H9 (cell line): ENCODE measurements at regions not wholly inside any gene's neighbourhood (a gene's known extent, or its start where the extent isn't known, plus 50 kb on each side); places are given as distances from the start of the nearest gene placed in this dataset.

ENCODE experiments used
- DNase-seq: peaks from one replicate; pipeline ENCODE4 v3.0.0-alpha.2; 2017
- H2AFZ ChIP-seq: one replicate; pipeline ENCODE4 v1.6.1; 2013; ENCODE audit warnings: mild to moderate bottlenecking, low read length, control low read depth, moderate library complexity
- H2AK5ac ChIP-seq: 2 replicates; pipeline ENCODE4 v1.6.1; 2013; ENCODE audit warnings: low read length, control low read depth, mixed read lengths; ENCODE audit not compliant: insufficient read length
- H2BK120ac ChIP-seq: one replicate; pipeline ENCODE4 v1.6.1; 2013; ENCODE audit warnings: low read depth, mild to moderate bottlenecking, low read length, control low read depth, inconsistent platforms; ENCODE audit not compliant: poor library complexity, severe bottlenecking
- H2BK12ac ChIP-seq: 2 replicates; pipeline ENCODE4 v1.6.1; 2013; ENCODE audit warnings: low read length, control low read depth, mixed read lengths, low read depth; ENCODE audit not compliant: insufficient read length
- H2BK15ac ChIP-seq: 2 replicates; pipeline ENCODE4 v1.6.1; 2013; ENCODE audit warnings: low read depth, low read length, control low read depth
- H2BK20ac ChIP-seq: one replicate; pipeline ENCODE4 v1.6.1; 2013; ENCODE audit warnings: low read depth, mild to moderate bottlenecking, low read length, control low read depth, inconsistent platforms; ENCODE audit not compliant: poor library complexity, severe bottlenecking
- H2BK5ac ChIP-seq: 2 replicates; pipeline ENCODE4 v1.6.1; 2013; ENCODE audit warnings: low read length, control low read depth, mixed read lengths; ENCODE audit not compliant: insufficient read length
- H3K14ac ChIP-seq: 2 replicates; pipeline ENCODE4 v1.6.1; 2013; ENCODE audit warnings: low read length, control low read depth; ENCODE audit not compliant: insufficient read depth
- H3K18ac ChIP-seq: 2 replicates; pipeline ENCODE4 v1.6.1; 2013; ENCODE audit warnings: low read depth, mild to moderate bottlenecking, mixed read lengths, low read length, control low read depth; ENCODE audit not compliant: insufficient read length
- H3K23ac ChIP-seq: 2 replicates; pipeline ENCODE4 v1.6.1; 2013; ENCODE audit warnings: low read length, control low read depth, mixed read lengths, low read depth; ENCODE audit not compliant: insufficient read length
- H3K23me2 ChIP-seq: 2 replicates; pipeline ENCODE4 v1.6.1; 2013; ENCODE audit warnings: low read depth, mild to moderate bottlenecking, mixed read lengths, low read length, control low read depth; ENCODE audit not compliant: insufficient read length, poor library complexity, severe bottlenecking
- H3K27ac ChIP-seq: 2 replicates; pipeline ENCODE4 v1.5.1; 2013; ENCODE audit warnings: low read length, control low read depth, mixed read lengths, low read depth; ENCODE audit not compliant: insufficient read length
- H3K27me3 ChIP-seq: 2 replicates; pipeline ENCODE4 v1.6.1; 2013; ENCODE audit warnings: low read length, control low read depth, inconsistent platforms; ENCODE audit not compliant: insufficient read depth
- H3K4ac ChIP-seq: 2 replicates; pipeline ENCODE4 v1.6.1; 2013; ENCODE audit warnings: low read depth, mild to moderate bottlenecking, control low read depth, inconsistent platforms, low read length, moderate library complexity
- H3K4me1 ChIP-seq: 2 replicates; pipeline ENCODE4 v1.6.1; 2013; ENCODE audit warnings: low read length, control low read depth, inconsistent platforms; ENCODE audit not compliant: insufficient read depth
- H3K4me2 ChIP-seq: 2 replicates; pipeline ENCODE4 v1.6.1; 2013; ENCODE audit warnings: low read length, control low read depth, mixed read lengths; ENCODE audit not compliant: insufficient read length, insufficient read depth
- H3K56ac ChIP-seq: 2 replicates; pipeline ENCODE4 v1.6.1; 2013; ENCODE audit warnings: low read depth, mild to moderate bottlenecking, mixed read lengths, low read length, control low read depth; ENCODE audit not compliant: insufficient read length
- H3K79me1 ChIP-seq: 2 replicates; pipeline ENCODE4 v1.6.1; 2013; ENCODE audit warnings: low read depth, mild to moderate bottlenecking, moderate library complexity, low read length, control low read depth, inconsistent platforms; ENCODE audit not compliant: insufficient read depth, poor library complexity, severe bottlenecking
- H3K79me2 ChIP-seq: 2 replicates; pipeline ENCODE4 v1.6.1; 2013; ENCODE audit warnings: low read length, control low read depth, inconsistent platforms; ENCODE audit not compliant: insufficient read depth
- H3K9ac ChIP-seq: 2 replicates; pipeline ENCODE4 v1.6.1; 2013; ENCODE audit warnings: low read length, control low read depth, mixed read lengths; ENCODE audit not compliant: insufficient read length; ENCODE audit errors: extremely low read depth
- H3K9me3 ChIP-seq: one replicate; pipeline ENCODE4 v1.6.1; 2013; ENCODE audit warnings: low read depth, low read length, inconsistent platforms; ENCODE audit not compliant: control insufficient read depth
- H3T11ph ChIP-seq: one replicate; pipeline ENCODE4 v1.6.1; 2013; ENCODE audit warnings: mild to moderate bottlenecking, low read length, control low read depth, inconsistent platforms
- H4K20me1 ChIP-seq: one replicate; pipeline ENCODE4 v1.6.1; 2013; ENCODE audit not compliant: control insufficient read depth, insufficient read length, insufficient read depth
- H4K5ac ChIP-seq: 2 replicates; pipeline ENCODE4 v1.6.1; 2013; ENCODE audit warnings: low read depth, mild to moderate bottlenecking, mixed read lengths, low read length, control low read depth; ENCODE audit not compliant: insufficient read length
- H4K8ac ChIP-seq: replicated peaks from 2 replicates; pipeline ENCODE4 v1.6.1; 2013; ENCODE audit warnings: low read length, control low read depth, mixed read lengths, low read depth; ENCODE audit not compliant: insufficient read length
- H4K91ac ChIP-seq: 2 replicates; pipeline ENCODE4 v1.6.1; 2013; ENCODE audit warnings: low read depth, mild to moderate bottlenecking, moderate library complexity, mixed read lengths, low read length, control low read depth; ENCODE audit not compliant: insufficient read length
- H3K27ac Mint-ChIP-seq, 3 experiments: 2 replicates in 2 of 3; 3 replicates in 1 of 3; pipeline ENCODE4 v1.8.0; 2020 to 2021; ENCODE audit warnings: mixed read lengths in 3 of 3, mild to moderate bottlenecking in 1 of 3, moderate library complexity in 1 of 3
- H3K27me3 Mint-ChIP-seq: 2 replicates; pipeline ENCODE4 v1.8.0; 2021; ENCODE audit warnings: low read depth, mild to moderate bottlenecking, moderate library complexity, mixed read lengths
- H3K36me3 Mint-ChIP-seq, 3 experiments: 2 replicates in 2 of 3; 3 replicates in 1 of 3; pipeline ENCODE4 v1.8.0; 2020 to 2021; ENCODE audit warnings: low read depth in 3 of 3, mixed read lengths in 3 of 3; ENCODE audit not compliant: insufficient read depth in 1 of 3
- H3K4me1 Mint-ChIP-seq, 2 experiments: 2 replicates each; pipeline ENCODE4 v1.8.0; 2020; ENCODE audit warnings: mixed read lengths in 2 of 2
- H3K4me3 Mint-ChIP-seq, 2 experiments: 2 replicates in 1 of 2; 3 replicates in 1 of 2; pipeline ENCODE4 v1.8.0; 2020 to 2021; ENCODE audit warnings: mild to moderate bottlenecking in 2 of 2, mixed read lengths in 2 of 2, moderate library complexity in 1 of 2
- H3K9me3 Mint-ChIP-seq, 2 experiments: 2 replicates in 1 of 2; 3 replicates in 1 of 2; pipeline ENCODE4 v1.8.0; 2020; ENCODE audit warnings: mild to moderate bottlenecking in 2 of 2, mixed read lengths in 2 of 2, moderate library complexity in 1 of 2
- CTCF ChIP-seq: fragments of 200-600 bp; sonication (generic); conservative IDR thresholded peaks from 3 replicates; pipeline ENCODE4 v1.8.0; 2021; ENCODE audit warnings: antibody characterized with exemption, mild to moderate bottlenecking
- WGBS: extraction: QIAGEN DNeasy Blood & Tissue Kit; methylation state at CpG from one replicate; pipeline ENCODE4 v1.1.7; 2013; ENCODE audit warnings: missing lambda C conversion rate, low lambda C conversion rate, mixed read lengths; ENCODE audit not compliant: insufficient read length; ENCODE audit errors: extremely low coverage; 5-methylcytosine and 5-hydroxymethylcytosine counted together

GRCh38 chrX:58025979-58026378 is 115.7 kb upstream of the ZXDA start:
- Histone ChIP-seq H3K23ac (no peak overlapping the region), H2BK12ac (no peak overlapping the region), H2BK5ac (no peak overlapping the region), H2BK120ac (no peak overlapping the region), H3K9ac (no peak overlapping the region), H3K4me1 (no peaks in the 10 kb centered on the region), H2AFZ (no peak overlapping the region), H3K23me2 (no peaks in the 10 kb centered on the region), H4K91ac (no peak overlapping the region), H3K14ac (no peak overlapping the region), H4K5ac (no peak overlapping the region), H3K27me3 (no peaks in the 10 kb centered on the region), H4K8ac (no peak overlapping the region), H3K79me2 (no peaks in the 10 kb centered on the region), H3K4ac (no peak overlapping the region), H3T11ph (no peak overlapping the region), H3K9me3 (peaks cover 26% of the 10 kb centered on the region), H3K56ac (no peak overlapping the region), H4K20me1 (no peaks in the 10 kb centered on the region), H3K79me1 (no peaks in the 10 kb centered on the region), H3K4me2 (no peak overlapping the region), H2BK20ac (no peak overlapping the region), H2BK15ac (no peak overlapping the region), H3K18ac (no peak overlapping the region), H2AK5ac (no peak overlapping the region), H3K27ac (no peak overlapping the region)
- H3K27ac Mint-ChIP-seq: no peak overlapping the region
- peaks cover 0 to 29% (median 3%) of the 10 kb centered on the region in 3 experiments; a peak in 5 of 7 replicates for H3K36me3 Mint-ChIP-seq
- H3K27me3 Mint-ChIP-seq: peaks cover 2% of the 10 kb centered on the region
- no peak overlapping the region for H3K4me3 Mint-ChIP-seq
- no peak for DNase-seq
- H3K9me3 Mint-ChIP-seq: peaks cover 89 to 91% of the 10 kb centered on the region in 2 experiments
- no peaks in the 10 kb centered on the region for H3K4me1 Mint-ChIP-seq
- peak; percentile 56; the same call in 2 of the 3 replicates for TF ChIP-seq CTCF
- no CpG with 5 or more reads among the region's 5 CpGs for whole genome bisulfite sequencing
